H1 (cell line): ENCODE measurements at regions not wholly inside any gene's neighbourhood (a gene's known extent, or its start where the extent isn't known, plus 50 kb on each side); places are given as distances from the start of the nearest gene placed in this dataset.

Source experiments
- CTCF ChIA-PET: fragments of 300-600 bp; sonication (Branson Sonifier 250); formaldehyde crosslinking; loops from one replicate; lab custom pipeline; 2021; ENCODE audit not compliant: partially characterized antibody; lab: Charles Lee
- POLR2A ChIA-PET: fragments of 300-600 bp; sonication (Branson Sonifier 250); formaldehyde crosslinking; loops from one replicate; lab custom pipeline; 2021; ENCODE audit warnings: inconsistent platforms; ENCODE audit not compliant: partially characterized antibody; lab: Charles Lee
- DNase-seq, 2 experiments: peaks; one replicate each; pipeline versions ENCODE4 v3.0.0 to v3.0.0-alpha.2; 2010 to 2022; ENCODE audit warnings: low spot score in 2 of 2, low read depth in 1 of 2, mixed read lengths in 1 of 2
- FAIRE-seq: peaks from 2 replicates; lab custom pipeline; 2011; peaks lifted over from hg19 to GRCh38; lab: Jason Lieb, UNC
- H2AFZ ChIP-seq: 2 replicates; pipeline ENCODE4 v1.8.1; 2012; ENCODE audit warnings: low read length, inconsistent platforms
- H2AK5ac ChIP-seq: 2 replicates; pipeline ENCODE4 v1.6.1; 2013; ENCODE audit warnings: low read depth, low read length
- H2BK120ac ChIP-seq: replicated peaks from 2 replicates; pipeline ENCODE3; 2013; ENCODE audit warnings: low read depth, low read length, inconsistent platforms
- H2BK12ac ChIP-seq: 2 replicates; pipeline ENCODE4 v1.6.1; 2013; ENCODE audit warnings: low read depth, low read length
- H2BK15ac ChIP-seq: 2 replicates; pipeline ENCODE4 v1.6.1; 2013; ENCODE audit warnings: low read length
- H2BK20ac ChIP-seq: 2 replicates; pipeline ENCODE4 v1.6.1; 2013; ENCODE audit warnings: low read length
- H2BK5ac ChIP-seq: 2 replicates; pipeline ENCODE4 v1.6.1; 2013; ENCODE audit warnings: low read depth, low read length
- H3K14ac ChIP-seq: 2 replicates; pipeline ENCODE4 v1.6.1; 2013; ENCODE audit warnings: inconsistent platforms; ENCODE audit not compliant: insufficient read length
- H3K18ac ChIP-seq: 2 replicates; pipeline ENCODE4 v1.6.1; 2013; ENCODE audit warnings: low read length; ENCODE audit errors: extremely low read depth
- H3K23ac ChIP-seq: 2 replicates; pipeline ENCODE4 v1.6.1; 2013; ENCODE audit warnings: inconsistent platforms; ENCODE audit not compliant: insufficient read length
- H3K23me2 ChIP-seq: 2 replicates; pipeline ENCODE4 v1.6.1; 2013; ENCODE audit warnings: low read depth, low read length
- H3K27ac ChIP-seq: 2 replicates; pipeline ENCODE4 v1.6.1; 2011; ENCODE audit warnings: low read depth, low read length, inconsistent platforms
- H3K27me3 ChIP-seq, 4 experiments: replicated peaks in 1 of 4; 1 replicate in 1 of 4; 2 replicates in 3 of 4; pipeline versions ENCODE4 v1.6.1 to v1.8.1; 2011 to 2013; ENCODE audit warnings: low read length in 3 of 4, mild to moderate bottlenecking in 3 of 4, inconsistent platforms in 2 of 4, mixed read lengths in 2 of 4, moderate library complexity in 1 of 4; ENCODE audit not compliant: control insufficient read depth in 3 of 4, insufficient read depth in 3 of 4; ENCODE audit errors: extremely low read depth in 1 of 4
- H3K36me3 ChIP-seq, 4 experiments: 2 replicates each; pipeline versions ENCODE4 v1.6.1 to v1.8.1; 2011 to 2013; ENCODE audit warnings: mild to moderate bottlenecking in 4 of 4, low read length in 3 of 4, moderate library complexity in 2 of 4, control low read depth in 1 of 4, inconsistent platforms in 1 of 4; ENCODE audit not compliant: insufficient read depth in 4 of 4, control insufficient read depth in 2 of 4
- H3K4ac ChIP-seq: replicated peaks from 2 replicates; pipeline ENCODE3; 2013; ENCODE audit warnings: low read length, low read depth, mixed read lengths, inconsistent platforms; ENCODE audit not compliant: insufficient read length
- H3K4me1 ChIP-seq, 4 experiments: replicated peaks in 1 of 4; 1 replicate in 1 of 4; 2 replicates in 3 of 4; pipeline versions ENCODE4 v1.6.1 to v1.8.1; 2011 to 2013; ENCODE audit warnings: low read length in 3 of 4, inconsistent platforms in 2 of 4, mixed read lengths in 1 of 4; ENCODE audit not compliant: insufficient read depth in 4 of 4, control insufficient read depth in 3 of 4
- H3K4me2 ChIP-seq, 2 experiments: 2 replicates each; pipeline versions ENCODE4 v1.6.1 to v1.8.1; 2011 to 2013; ENCODE audit warnings: low read depth in 2 of 2, low read length in 2 of 2, control low read depth in 1 of 2, inconsistent platforms in 1 of 2, mild to moderate bottlenecking in 1 of 2; ENCODE audit not compliant: insufficient read depth in 1 of 2
- H3K4me3 ChIP-seq, 4 experiments: fragments of 200-600, 300-600 bp in 1 of 4; sonication (generic), shearing (Covaris generic), sonication (Bioruptor Twin) in 1 of 4; 2 replicates each; pipeline versions ENCODE4 v1.5.1 to v1.8.1; 2011 to 2016; ENCODE audit warnings: low read length in 4 of 4, low read depth in 3 of 4, control low read depth in 2 of 4, inconsistent platforms in 2 of 4, mild to moderate bottlenecking in 2 of 4, mixed read lengths in 1 of 4, moderate library complexity in 1 of 4; ENCODE audit not compliant: insufficient read depth in 2 of 4; ENCODE audit errors: extremely low read depth in 1 of 4
- H3K56ac ChIP-seq: replicated peaks from 2 replicates; pipeline ENCODE3; 2013; ENCODE audit warnings: low read depth, mild to moderate bottlenecking, mixed read lengths, low read length, inconsistent platforms; ENCODE audit not compliant: insufficient read length
- H3K79me1 ChIP-seq: 2 replicates; pipeline ENCODE4 v1.6.1; 2013; ENCODE audit warnings: low read depth, low read length, control low read depth
- H3K79me2 ChIP-seq, 2 experiments: 2 replicates each; pipeline versions ENCODE4 v1.6.1 to v1.8.1; 2012 to 2013; ENCODE audit warnings: low read length in 2 of 2, mild to moderate bottlenecking in 2 of 2, inconsistent platforms in 1 of 2; ENCODE audit not compliant: insufficient read depth in 2 of 2, control insufficient read depth in 1 of 2
- H3K9ac ChIP-seq, 4 experiments: replicated peaks in 1 of 4; 1 replicate in 1 of 4; 2 replicates in 3 of 4; pipeline versions ENCODE4 v1.6.1 to v1.8.1; 2011 to 2013; ENCODE audit warnings: low read depth in 3 of 4, low read length in 3 of 4, control low read depth in 2 of 4, mild to moderate bottlenecking in 2 of 4, moderate library complexity in 2 of 4, inconsistent platforms in 1 of 4; ENCODE audit errors: extremely low read depth in 1 of 4
- H3K9me3 ChIP-seq, 2 experiments: 2 replicates each; pipeline versions ENCODE4 v1.6.1 to v1.8.1; 2012 to 2013; ENCODE audit warnings: mild to moderate bottlenecking in 2 of 2, moderate library complexity in 2 of 2, control low read depth in 1 of 2, inconsistent platforms in 1 of 2, low read depth in 1 of 2, low read length in 1 of 2, mixed read lengths in 1 of 2; ENCODE audit not compliant: insufficient read depth in 2 of 2
- H4K20me1 ChIP-seq, 2 experiments: replicated peaks in 1 of 2; 2 replicates each; pipeline versions ENCODE3 to v1.8.1; 2011 to 2013; ENCODE audit warnings: inconsistent platforms in 2 of 2, low read length in 2 of 2, mild to moderate bottlenecking in 1 of 2; ENCODE audit not compliant: insufficient read depth in 2 of 2, control insufficient read depth in 1 of 2
- H4K5ac ChIP-seq: 2 replicates; pipeline ENCODE4 v1.6.1; 2013; ENCODE audit warnings: low read length, low read depth, mixed read lengths, inconsistent platforms; ENCODE audit not compliant: insufficient read length
- H4K8ac ChIP-seq: 2 replicates; pipeline ENCODE4 v1.8.0; 2013; ENCODE audit warnings: mild to moderate bottlenecking, moderate library complexity, low read length, inconsistent platforms; ENCODE audit not compliant: insufficient read depth; ENCODE audit errors: extremely low read depth
- H4K91ac ChIP-seq: replicated peaks from 2 replicates; pipeline ENCODE3; 2013; ENCODE audit warnings: low read length, mixed read lengths, inconsistent platforms; ENCODE audit not compliant: insufficient read length
- CEBPB ChIP-seq: IDR thresholded peaks from 2 replicates; pipeline ENCODE4 v1.6.1; 2012; ENCODE audit warnings: low read depth, low read length
- RXRA ChIP-seq: IDR thresholded peaks from 2 replicates; pipeline ENCODE4 v1.6.1; 2011; ENCODE audit warnings: low read depth, mild to moderate bottlenecking, low read length, moderate library complexity; ENCODE audit not compliant: insufficient read depth

DNA sequence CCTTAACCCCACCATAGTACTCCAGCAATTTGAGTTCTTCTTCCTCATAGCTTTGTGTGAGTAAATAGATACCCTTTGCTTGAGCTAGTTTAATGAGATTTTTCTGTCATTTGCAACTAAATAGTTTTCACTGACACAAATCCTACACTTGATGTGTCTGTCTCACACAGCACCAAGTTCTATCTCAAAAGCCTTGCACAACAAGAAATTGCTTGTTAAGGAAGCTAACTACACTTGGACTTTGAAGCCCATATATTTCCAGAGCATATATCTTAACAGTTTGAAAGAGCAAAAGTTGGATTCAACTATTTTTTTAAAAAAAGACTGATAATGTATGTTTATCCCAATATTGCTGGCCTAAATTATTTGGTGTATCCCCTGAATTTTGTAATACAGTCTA, 459.2 kb downstream of the ACTL7B start:
- Histone ChIP-seq H3K27ac (no peak overlapping the region), H3K23me2 (no peaks in the 10 kb centered on the region), H4K5ac (no peak overlapping the region), H3K79me1 (no peaks in the 10 kb centered on the region), H3K27me3 (no peaks in the 10 kb centered on the region), H4K91ac (no peak overlapping the region), H3K14ac (no peak overlapping the region), H3K56ac (no peak overlapping the region), H2BK15ac (no peak overlapping the region), H4K8ac (no peak overlapping the region), H3K36me3 (no peaks in the 10 kb centered on the region), H2BK12ac (no peak overlapping the region), H3K18ac (no peak overlapping the region), H3K4ac (no peak overlapping the region), H2BK20ac (no peak overlapping the region), H3K79me2 (no peaks in the 10 kb centered on the region), H3K23ac (no peak overlapping the region), H3K9ac (no peak overlapping the region), H3K4me3 (no peak overlapping the region), H2AK5ac (no peak overlapping the region), H3K9me3 (0 out of 4 replicates have a peak, but pooled peaks cover 0 to 8% of the 10 kb centered on the region in 2 experiments), H2BK120ac (no peak overlapping the region), H4K20me1 (no peaks in the 10 kb centered on the region), H3K4me1 (no peaks in the 10 kb centered on the region), H3K4me2 (no peak overlapping the region), H2AFZ (no peak overlapping the region), H2BK5ac (no peak overlapping the region)
- CTCF ChIA-PET: no interaction called here
- TF ChIP-seq CEBPB (no peak), RXRA (no peak)
- no peak for DNase-seq
- no peak for FAIRE-seq
- POLR2A ChIA-PET: no interaction called here
